HG03442 (cell line): ENCODE measurements at regions not wholly inside any gene's neighbourhood (a gene's known extent, or its start where the extent isn't known, plus 50 kb on each side); places are given as distances from the start of the nearest gene placed in this dataset.
A peak's percentile ranks its signal among the peaks of the same experiment; 100 is the strongest.

Experiments used
- ATAC-seq: cut with Tn5 transposase; IDR thresholded peaks from one replicate; pipeline ENCODE4 v1.9.1; 2021; ENCODE audit warnings: mild to moderate bottlenecking, moderate library complexity; ENCODE audit not compliant: unreplicated experiment

DNA sequence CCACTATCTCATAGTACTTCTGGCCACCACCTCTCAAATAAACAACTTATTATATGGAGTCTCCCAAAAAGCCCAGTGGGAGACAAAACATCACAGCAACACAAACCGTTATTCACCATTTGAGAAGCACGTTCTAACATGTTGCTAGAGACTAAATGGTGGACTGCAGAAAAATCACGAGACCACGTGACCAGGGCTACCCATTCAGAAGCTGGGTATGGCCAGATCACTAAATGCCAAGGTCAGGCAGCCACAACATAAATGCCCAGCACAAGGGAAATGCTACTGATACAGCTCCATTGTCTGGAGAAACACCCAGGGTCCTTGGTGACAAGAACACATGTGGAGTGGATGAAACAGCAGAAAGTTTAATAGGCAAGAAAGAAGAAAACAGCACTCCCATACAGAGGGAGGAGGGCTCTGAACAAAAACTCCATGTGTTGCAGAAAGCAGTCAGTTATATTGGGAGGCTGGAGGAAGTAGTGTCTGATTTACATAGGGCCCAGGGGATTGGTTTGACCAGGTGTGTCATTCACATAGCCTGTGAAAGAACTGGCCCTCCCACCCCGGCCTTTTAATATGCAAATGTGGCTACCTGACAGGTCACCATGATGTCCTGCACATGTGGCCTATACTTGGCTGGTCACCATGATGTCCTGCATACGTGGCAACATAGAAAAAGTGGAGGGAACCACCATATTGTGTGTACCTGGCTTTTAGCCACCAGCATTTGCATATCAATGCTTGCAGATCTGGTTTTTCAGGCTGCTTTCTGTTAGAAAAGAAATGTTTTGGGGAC is 97.2 kb downstream of the TRIM36 start:
- no peak for ATAC-seq

GRCh38 chr5:115070737-115071136 is 99.0 kb downstream of the TRIM36 start:
- ATAC-seq, result no peak

DNA sequence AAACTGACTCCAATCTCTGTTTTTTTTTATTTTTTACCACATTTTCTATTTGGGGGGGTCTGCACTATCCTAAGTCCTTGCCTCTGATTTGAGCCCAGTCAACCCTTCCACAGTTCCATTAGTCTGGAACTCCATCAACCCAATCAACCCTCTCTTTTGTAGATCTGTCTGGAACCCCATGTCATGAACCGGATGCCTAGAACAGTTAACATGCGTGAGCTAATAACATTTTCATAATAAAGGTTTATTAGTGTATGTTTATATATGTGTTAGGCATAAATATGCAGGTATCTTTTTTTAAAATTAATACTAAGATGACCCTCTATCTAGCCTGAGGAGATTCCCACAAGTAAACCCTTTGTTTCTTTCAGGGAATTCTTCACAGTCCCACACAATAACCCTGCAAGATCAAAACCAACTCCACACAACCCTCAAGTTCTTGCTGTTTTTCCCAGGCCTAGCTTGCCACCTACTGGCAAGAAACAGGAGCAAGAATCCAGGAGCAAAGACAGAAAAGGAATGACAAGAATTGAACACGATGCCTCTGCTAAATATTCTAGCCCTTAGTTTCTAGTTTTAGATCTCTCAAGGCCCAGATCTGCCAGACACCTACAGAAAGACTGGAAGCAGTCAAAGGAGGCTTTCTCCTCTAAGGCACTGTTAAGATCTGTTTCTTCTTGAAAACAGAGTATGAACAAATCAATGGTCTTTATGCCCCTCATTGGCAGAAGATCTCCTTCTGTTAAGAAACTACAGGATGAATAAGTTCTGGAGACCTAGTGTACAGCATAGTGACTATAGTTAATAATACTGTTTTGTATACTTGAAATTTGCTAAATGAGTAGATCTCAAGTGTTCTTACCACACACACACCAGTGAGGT is 100.4 kb downstream of the TRIM36 start:
- peak; percentile 43 for ATAC-seq

DNA sequence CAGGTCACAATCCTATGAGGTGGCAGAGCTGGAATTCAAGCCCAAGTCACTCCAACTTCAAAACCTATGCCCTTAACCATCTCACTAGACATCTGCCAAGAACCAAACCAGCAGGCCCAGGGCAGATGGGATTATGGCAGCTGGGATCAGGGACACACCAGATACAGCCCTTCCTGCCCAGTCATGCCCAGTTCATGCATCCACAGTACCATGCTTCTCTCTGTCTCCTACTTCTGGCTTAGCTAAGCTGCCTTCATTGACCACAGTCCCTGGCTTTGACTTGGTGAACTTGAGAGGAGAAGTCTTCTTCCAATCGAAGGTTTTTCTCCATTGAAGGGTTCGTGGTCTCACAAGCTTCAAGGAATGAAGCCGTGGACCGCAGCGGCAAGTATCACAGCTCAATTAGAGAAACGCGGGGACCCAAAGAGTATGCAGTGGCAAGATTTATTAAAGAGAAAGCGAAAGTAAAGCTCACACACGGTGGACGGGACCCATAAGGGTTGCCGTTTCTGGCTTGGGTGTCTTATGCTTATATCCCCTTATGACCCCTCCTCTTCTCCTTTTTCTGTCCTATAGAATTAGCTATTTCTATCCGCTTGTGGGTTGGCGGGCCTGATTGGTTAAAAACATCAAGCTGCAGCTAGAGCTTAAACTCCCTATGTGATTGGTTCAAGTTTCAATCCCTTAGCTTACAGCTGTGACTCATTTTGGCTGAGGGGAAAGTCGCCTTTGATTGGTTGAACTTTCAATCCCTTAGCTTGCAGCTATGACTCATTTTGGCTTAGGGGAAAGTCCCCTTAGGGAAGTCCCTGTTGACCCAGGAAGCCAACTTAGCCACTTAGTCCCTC is 101.2 kb downstream of the TRIM36 start:
- peak; percentile 81 for ATAC-seq

DNA sequence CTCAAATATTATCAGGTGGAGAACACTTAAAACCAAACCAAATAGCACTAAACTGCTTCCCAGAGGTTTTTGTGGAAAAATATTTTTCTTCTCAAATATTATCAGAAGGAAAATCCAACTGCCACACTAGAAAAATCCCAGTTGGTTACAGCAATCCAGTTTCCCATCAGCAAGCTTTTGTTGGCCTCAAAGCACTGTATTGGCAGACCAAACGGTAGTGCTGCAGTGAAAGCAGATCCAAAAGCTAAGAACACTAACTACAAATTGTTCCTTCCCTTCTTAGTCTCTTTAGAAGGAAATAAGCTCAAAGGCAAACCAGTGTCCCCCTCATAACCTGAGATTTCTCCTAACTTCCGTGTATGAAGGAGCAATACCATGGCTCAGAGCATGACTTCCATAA is 105.3 kb downstream of the TRIM36 start:
- no peak for ATAC-seq

GRCh38 chr5:115054387-115054951 is 115.2 kb downstream of the TRIM36 start:
- ATAC-seq, result no peak

DNA sequence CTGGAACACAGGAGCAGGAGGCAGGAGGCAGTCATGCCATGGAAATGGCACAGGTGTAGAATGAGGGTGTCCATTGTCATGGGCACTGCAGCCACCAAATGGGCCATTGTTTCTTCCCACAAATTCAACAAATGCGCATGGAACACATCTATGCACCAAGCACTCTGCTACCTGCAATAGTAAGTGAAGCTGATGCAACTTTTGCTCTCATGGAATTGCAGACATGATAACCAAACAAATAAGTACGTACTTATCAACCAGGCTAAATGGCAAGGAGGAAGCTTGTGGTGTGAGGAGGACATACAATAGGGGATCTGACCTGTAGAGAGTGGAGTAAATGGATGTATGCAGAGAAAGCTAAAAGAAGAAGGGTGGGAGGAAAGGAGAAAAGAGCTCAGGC is 116.8 kb downstream of the TRIM36 start:
- no peak for ATAC-seq

DNA sequence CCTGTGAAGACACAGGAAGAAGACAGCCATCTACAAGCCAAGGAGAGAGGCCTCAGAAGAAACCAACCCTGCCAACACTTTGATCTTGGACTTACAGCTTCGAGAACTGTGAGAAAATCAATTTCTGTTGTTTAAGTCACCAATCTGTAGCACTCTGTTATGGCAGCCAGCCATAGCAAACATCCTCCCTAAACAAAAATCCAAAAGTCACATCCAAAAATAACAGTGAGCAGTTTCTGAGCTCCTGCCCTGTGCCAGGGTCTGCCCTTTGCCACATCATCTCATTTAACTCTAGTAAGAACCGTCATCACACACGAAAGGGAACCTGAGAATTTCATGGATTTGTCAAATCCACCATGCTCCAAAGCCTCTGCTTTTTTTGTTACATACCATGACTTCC is 118.8 kb downstream of the TRIM36 start:
- no peak for ATAC-seq

DNA sequence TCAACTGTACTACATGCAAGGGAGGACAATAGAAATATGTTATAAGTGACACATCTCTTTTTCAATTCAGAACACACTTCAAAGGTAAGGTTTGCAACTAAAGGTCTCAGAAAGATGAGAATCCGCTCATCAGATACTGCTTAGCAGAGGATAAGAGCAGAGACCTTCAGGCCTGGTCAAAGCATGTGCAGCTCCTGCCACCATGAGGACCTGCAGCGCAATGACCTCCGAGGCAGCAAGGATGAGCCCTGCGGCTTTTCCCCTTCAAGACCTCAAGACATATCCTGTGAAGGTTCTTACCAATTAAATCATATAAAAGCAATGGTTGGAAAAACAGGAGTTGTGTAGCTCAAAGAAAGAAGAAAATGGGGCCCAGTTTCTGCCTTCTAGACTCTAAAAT is 135.8 kb downstream of the TRIM36 start:
- peak; percentile 83 for ATAC-seq

GRCh38 chr5:115028557-115028956 is 141.2 kb downstream of the TRIM36 start:
- no peak for ATAC-seq

- ATAC-seq, result no peak
Observed at GRCh38 chr5:115024922-115025321, 144.8 kb downstream of the TRIM36 start.

DNA sequence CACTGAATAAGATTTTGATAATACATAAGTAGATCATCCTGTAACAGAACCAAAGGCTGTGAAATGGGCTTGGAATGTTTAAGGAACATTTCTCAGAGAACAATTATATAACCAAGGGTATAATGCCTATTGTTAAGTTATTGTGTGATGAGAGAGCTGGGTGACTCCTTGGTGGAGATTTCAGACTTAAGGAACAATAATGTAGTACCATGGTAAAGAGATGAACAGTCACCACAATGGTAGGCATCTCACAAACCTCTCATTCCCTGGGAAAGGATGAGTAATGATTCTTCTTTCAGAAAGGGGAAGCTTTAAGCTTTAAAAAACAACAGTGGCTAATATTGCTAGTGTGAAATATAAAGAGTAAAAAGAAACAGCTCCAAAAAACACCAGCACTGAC is 147.4 kb downstream of the TRIM36 start:
- no peak for ATAC-seq

DNA sequence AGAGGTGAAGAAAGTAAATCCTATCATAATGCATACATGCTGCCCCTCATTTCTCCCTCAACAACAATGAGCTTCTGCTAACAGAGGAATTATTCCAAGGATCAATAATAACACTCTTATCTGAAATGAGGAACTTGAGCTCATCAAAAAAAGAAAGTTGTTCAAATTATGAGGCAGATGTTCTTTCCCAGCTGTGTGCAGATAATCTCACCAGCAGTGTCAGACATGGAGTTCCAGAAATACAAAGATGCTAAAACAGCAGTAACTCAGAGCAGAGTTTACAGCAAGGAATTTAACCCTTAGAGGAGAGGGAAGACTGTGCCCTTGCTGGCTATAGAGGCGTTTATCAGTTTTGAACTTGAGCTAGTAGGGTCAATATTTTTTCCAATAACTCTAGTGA is 153.1 kb downstream of the TRIM36 start:
- no peak for ATAC-seq

GRCh38 chr5:114999176-114999575 is 170.5 kb downstream of the TRIM36 start:
- ATAC-seq, result no peak

DNA sequence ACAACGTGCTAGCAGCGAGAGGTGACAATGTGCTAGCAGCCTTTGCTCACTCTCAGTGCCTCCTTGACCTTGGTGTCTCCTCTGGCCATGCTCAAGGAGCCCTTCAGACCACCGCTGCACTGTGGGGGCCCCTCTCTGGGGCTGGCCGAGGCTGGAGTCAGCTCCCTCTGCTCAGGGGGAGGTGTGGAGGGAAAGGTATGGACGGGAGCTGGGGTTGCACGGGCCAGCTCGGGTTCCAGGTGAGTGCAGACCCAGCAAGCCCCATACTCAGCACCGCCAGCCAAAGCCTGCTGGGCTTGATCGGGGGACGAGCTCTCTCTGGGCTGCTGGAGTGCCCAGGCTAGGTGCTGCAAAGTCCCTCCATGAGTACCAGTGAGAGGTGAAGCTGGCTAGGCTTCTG is 180.2 kb downstream of the TRIM36 start:
- ATAC-seq, result no peak

DNA sequence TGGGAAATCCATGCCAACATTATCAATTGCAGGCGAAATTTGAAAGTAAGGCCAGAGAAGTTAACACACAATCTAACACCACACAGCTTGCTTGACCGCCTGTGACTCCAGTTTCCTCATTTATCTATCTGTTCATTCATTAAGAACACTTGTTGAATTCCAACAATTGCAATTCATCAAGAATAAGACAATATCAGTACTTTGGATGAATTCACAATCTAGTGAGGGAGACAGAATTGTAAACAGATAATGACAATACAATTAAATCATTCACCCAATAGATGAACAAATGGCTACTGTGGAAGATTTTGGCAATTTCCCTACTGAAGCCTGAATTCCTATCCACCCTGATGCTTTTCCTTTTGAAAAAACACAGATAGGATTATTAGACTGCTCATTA is 181.6 kb downstream of the TRIM36 start:
- ATAC-seq, result no peak

- no peak for ATAC-seq
Observed at GRCh38 chr5:114984796-114985195, 184.9 kb downstream of the TRIM36 start.

DNA sequence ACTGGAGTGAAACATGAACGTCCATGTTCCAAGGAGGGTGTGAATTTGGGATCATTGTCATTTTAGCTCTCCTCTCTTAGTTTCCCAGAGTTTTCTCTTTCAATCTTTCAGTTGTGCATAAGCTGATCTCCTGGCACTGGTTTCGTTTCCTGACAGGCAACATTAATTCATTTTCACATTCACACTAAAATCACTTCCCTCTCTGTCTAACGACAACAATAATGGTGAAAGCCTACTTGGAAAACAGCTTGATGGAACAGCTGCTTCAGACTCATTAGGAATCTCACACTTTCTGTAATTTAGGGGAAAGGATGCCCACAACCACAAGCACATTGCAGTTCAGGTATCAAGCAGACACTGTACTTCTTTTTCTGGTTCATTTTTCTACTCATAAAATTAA is 188.6 kb downstream of the TRIM36 start:
- ATAC-seq, result no peak

DNA sequence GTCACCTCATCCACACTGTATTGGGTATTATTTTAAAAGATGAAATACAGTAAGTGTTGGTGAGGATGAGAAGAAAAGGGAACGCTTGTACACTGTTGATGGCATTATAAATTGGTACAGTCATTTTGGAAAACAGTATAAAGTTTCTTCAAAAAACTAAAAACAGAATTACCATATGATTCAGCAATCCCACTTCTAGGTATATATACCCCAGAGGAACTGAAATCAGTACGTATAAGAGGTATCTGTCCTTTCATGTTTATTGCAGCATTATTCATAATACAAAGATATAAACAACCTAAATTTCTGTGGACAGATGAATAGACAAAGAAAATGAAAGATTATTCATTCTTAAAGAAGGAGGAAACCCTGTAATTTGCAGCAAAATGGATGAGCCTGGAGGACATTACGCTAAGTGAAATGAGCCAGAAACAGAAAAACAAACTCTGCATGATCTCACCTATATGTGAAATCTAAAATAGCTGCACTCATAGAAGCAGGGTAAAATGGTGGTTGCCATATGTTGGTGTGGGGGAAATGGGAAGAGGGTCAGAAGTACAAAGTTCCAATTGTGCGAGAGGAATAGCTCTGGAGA is 191.6 kb downstream of the TRIM36 start:
- ATAC-seq, result peak; percentile 84

- no peak for ATAC-seq
Observed at GRCh38 chr5:114969482-114969881, 200.2 kb downstream of the TRIM36 start.
